Pancreas (tissue), 10 donors: ENCODE measurements at regions not wholly inside any gene's neighbourhood (a gene's known extent, or its start where the extent isn't known, plus 50 kb on each side); places are given as distances from the start of the nearest gene placed in this dataset.
"Not testable (repeated sequence)": the region's sequence is repeated elsewhere in the genome, so short reads cannot be mapped to it uniquely, and the experiment has no call there.

Source experiments
- ATAC-seq, 4 donors: fragments of 200-7000 bp; cut with Tn5 transposase; one replicate each; pipeline versions ENCODE4 v1.8.0 to v1.9.1; 2020; ENCODE audit warnings: mild to moderate bottlenecking in 4 of 4, moderate library complexity in 4 of 4
- DNase-seq, 6 donors: peaks; one replicate each; pipeline ENCODE4 v3.0.0-alpha.2; 2020
- FAIRE-seq: peaks from 2 replicates; lab custom pipeline; 2012; peaks lifted over from hg19 to GRCh38; lab: Jason Lieb, UNC
- H3K27ac ChIP-seq, 4 donors: fragments of 200-600 bp; sonication (generic); 1 replicate in 3 of 4; 2 replicates in 1 of 4; pipeline versions ENCODE4 v1.5.0 to v1.8.0; 2020
- H3K27me3 ChIP-seq, 4 donors: fragments of 200-600 bp; one replicate each; pipeline ENCODE4 v1.8.0; 2021
- H3K36me3 ChIP-seq, 3 donors: fragments of 200-600 bp; sonication (generic) in 1 of 3; one replicate each; pipeline versions ENCODE4 v1.5.0 to v1.8.0; 2020 to 2021
- H3K4me1 ChIP-seq, 3 donors: fragments of 200-600 bp; one replicate each; pipeline ENCODE4 v1.8.0; 2021
- H3K4me3 ChIP-seq, 4 donors: fragments of 200-600 bp; sonication (generic) in 2 of 4; one replicate each; pipeline versions ENCODE4 v1.5.0 to v1.8.0; 2020 to 2021
- H3K9me3 ChIP-seq, 4 donors: fragments of 200-600 bp; one replicate each; pipeline ENCODE4 v1.8.0; 2021
- WGBS, 2 donors: extraction: QIAGEN DNeasy Blood & Tissue Kit; methylation state at CpG; one replicate each; pipeline ENCODE4 v1.1.7; 2013; 5-methylcytosine and 5-hydroxymethylcytosine counted together
- intact Hi-C, 3 donors: fragments of 100-400 bp; cut with DNase I; formaldehyde crosslinking; loops; one replicate each; pipeline versions ENCODE4 v1.11.1 to v1.14.2; 2022
- TF ChIP-seq, protein P1 (sequence below), 4 donors: fragments of 200-600 bp; sonication (generic) in 3 of 4; IDR thresholded peaks; one replicate each; pipeline versions ENCODE4 v1.5.0 to v1.8.0; 2021; ENCODE audit warnings: antibody characterized with exemption in 4 of 4
- donor health status: healthy with polysubstance abuse.
- donor health status: DM: no; HTN: no; CAD: no; lungs with moderate emphysema.
- donor health status: DM: no; HTN: no; CAD: no.
- donor health status: control.
- donor health status: control.
- donor health status: Bipolar disorder and iron deficiency.
- donor health status: DM: yes; HTN: yes; CAD: no.
- donor health status: DM: no; HTN: no; CAD: no.
- donor health status: DM: no; HTN: no; CAD: no.
- donor health status: DM: yes; HTN: yes; CAD: no.

DNA sequence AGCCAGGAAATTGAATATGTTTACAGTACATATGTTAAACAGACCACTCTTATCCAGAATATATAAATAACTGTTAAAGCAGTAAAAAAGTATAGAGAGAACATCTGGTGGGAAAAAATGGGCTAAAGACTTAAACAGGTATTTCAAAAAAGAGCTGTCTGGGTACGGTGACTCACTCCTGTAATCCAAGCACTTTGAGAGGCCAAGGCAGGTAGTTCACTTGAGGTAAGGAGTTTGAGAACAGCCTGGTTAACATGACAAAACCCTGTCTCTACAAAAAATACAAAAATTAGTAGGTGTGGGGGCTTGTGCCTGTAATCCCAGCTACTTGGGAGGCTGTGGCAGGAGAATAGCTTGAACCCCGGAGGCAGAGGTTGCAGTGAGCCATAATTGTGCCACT is 171.4 kb upstream of the FSIP2 start:
- Histone ChIP-seq H3K4me3 (no peak overlapping the region), H3K36me3 (no peaks in the 10 kb centered on the region), H3K9me3 (peaks cover 0 to 3% (median 0%) of the 10 kb centered on the region in 4 donors), H3K27me3 (no peaks in the 10 kb centered on the region), H3K4me1 (no peaks in the 10 kb centered on the region), H3K27ac (no peak overlapping the region)
- intact Hi-C loops, result no loop called here
- TF ChIP-seq, protein P1, sequence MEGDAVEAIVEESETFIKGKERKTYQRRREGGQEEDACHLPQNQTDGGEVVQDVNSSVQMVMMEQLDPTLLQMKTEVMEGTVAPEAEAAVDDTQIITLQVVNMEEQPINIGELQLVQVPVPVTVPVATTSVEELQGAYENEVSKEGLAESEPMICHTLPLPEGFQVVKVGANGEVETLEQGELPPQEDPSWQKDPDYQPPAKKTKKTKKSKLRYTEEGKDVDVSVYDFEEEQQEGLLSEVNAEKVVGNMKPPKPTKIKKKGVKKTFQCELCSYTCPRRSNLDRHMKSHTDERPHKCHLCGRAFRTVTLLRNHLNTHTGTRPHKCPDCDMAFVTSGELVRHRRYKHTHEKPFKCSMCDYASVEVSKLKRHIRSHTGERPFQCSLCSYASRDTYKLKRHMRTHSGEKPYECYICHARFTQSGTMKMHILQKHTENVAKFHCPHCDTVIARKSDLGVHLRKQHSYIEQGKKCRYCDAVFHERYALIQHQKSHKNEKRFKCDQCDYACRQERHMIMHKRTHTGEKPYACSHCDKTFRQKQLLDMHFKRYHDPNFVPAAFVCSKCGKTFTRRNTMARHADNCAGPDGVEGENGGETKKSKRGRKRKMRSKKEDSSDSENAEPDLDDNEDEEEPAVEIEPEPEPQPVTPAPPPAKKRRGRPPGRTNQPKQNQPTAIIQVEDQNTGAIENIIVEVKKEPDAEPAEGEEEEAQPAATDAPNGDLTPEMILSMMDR (IDR thresholded peaks at IDR 0.05), result no peak
- no peak for ATAC-seq
- WGBS, 2 donors, result 76 to 82% methylated on average over 2 of the region's 2 CpGs
- FAIRE-seq, result no peak
- no peak for DNase-seq

DNA sequence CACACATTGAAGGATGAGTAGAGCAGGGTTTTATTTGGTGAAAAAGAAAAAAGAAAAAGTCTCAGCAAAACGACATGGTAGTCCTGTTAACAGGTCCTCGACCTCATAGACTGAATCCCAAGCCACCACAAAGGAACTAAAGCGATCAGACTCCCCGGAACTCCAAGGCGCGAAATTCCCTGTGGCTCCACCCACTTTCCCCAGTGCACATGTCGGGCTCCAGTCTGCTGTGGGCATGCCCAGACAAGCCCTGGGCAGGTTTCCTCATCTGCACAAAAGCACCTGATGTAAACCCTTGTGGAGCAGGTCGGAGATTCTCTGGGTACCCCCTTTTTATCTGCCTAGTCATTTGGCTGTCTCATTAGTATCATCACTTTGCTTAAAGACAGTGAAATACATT is 170.7 kb upstream of the FSIP2 start:
- no peak for FAIRE-seq
- no peak for DNase-seq
- H3K9me3 ChIP-seq, result peaks cover 0 to 3% (median 0%) of the 10 kb centered on the region in 4 donors
- intact Hi-C loops, result no loop called here
- no peaks in the 10 kb centered on the region for H3K27me3 ChIP-seq
- H3K4me1 ChIP-seq, result no peaks in the 10 kb centered on the region
- whole genome bisulfite sequencing, 2 donors, result 79 to 91% methylated on average over 8 of the region's 8 CpGs
- TF ChIP-seq, protein P1 (IDR thresholded peaks at IDR 0.05), result no peak
- no peak overlapping the region for H3K27ac ChIP-seq
- ATAC-seq, result no peak
- no peaks in the 10 kb centered on the region for H3K36me3 ChIP-seq
- no peak overlapping the region for H3K4me3 ChIP-seq

DNA sequence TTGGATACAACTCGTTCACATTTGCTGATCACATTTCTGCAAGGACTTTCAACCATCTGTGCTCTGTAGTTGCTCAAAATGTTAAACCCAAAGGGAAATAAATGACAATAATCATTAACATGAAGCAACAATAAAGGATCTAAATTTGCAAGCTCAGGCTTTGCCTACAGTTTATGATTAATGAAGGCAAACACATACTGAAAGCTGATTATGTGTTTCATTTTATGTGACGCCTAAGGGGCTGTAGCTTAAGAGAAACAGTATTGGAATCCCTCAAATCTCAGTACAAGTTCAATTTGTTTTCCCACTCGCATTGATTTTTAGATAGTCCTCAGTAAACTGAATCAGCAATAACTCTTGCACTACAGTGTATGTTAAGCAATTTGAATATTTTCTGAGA is 160.3 kb upstream of the FSIP2 start:
- intact Hi-C loops, result no loop called here
- no peak for DNase-seq
- WGBS, 2 donors, result 18 to 37% methylated on average over 3 of the region's 3 CpGs
- TF ChIP-seq, protein P1 (IDR thresholded peaks at IDR 0.05), result no peak
- no peaks in the 10 kb centered on the region for H3K27me3 ChIP-seq
- no peak for ATAC-seq
- H3K9me3 ChIP-seq, result no peaks in the 10 kb centered on the region
- H3K4me1 ChIP-seq, result peaks cover 0 to 9% (median 0%) of the 10 kb centered on the region in 3 donors
- FAIRE-seq, result no peak
- H3K27ac ChIP-seq, result no peak overlapping the region
- H3K4me3 ChIP-seq, result no peak overlapping the region
- no peaks in the 10 kb centered on the region for H3K36me3 ChIP-seq

DNA sequence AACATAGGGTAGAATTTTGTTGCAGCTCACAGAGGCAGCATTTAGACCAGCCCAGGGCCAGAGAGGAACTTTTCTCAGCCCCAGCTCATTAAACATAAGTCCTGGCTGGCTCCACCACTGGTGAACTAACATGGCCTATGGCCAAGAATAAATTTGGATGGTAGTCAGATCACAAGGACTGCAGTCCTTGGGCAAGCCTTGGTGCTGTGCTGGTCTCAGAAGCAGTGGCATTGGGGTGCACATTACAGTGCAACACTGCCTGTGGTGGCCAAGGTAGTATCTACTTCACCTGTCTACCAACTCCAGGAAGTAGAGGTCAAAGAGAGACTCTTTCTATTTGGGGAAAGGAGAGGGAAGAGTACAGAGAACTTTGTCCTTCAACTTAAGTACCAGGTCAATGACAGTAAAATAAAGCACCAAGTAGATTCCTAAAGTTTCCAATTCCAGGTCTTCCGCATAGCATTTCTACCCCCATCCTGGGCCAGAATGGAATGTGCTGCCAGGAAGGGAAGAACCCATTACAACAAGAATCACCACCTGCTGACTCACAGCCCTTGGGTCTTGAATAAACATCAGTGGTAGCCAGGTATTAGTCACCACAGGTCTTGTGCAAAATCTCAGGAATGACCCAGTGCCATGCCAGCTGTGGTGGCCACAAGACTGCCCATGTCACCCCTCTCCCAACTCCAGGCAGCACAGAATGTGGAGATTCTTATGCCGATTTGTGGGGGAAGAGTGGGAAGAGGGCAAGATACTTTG is 155.4 kb upstream of the FSIP2 start:
- peak in 1 of 4 donors; percentile 39 for ATAC-seq

DNA sequence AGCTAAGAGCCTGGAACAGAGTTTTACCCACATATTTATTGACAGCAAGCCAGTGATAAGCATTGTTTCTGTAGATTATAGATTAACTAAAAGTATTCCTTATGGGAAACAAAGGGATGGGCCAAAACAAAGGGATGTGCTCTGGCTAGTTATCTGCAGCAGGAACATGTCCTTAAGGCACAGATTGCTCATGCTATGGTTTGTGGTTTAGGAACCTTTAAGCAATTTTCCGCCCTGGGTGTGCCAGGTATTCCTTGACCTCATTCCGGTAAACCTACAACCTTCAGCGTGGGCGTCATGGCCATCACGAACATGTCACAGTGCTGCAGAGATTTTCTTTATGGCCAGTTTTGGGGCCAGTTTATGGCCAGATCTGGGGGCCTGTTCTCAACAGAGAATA is 153.4 kb upstream of the FSIP2 start:
- DNase-seq, result not testable (repeated sequence)

More for the DNA sequence above, 155.4 kb upstream of the FSIP2 start:
- Histone ChIP-seq H3K27me3 (no peaks in the 10 kb centered on the region), H3K9me3 (no peaks in the 10 kb centered on the region), H3K36me3 (no peaks in the 10 kb centered on the region), H3K4me1 (peaks cover 0 to 9% (median 0%) of the 10 kb centered on the region in 3 donors), H3K27ac (no peak overlapping the region), H3K4me3 (no peak overlapping the region)
- TF ChIP-seq, protein P1 (IDR thresholded peaks at IDR 0.05), result no peak
- no peak for DNase-seq
- intact Hi-C loops, result no loop called here
- WGBS, 2 donors, result 89 to 97% methylated on average over 2 of the region's 2 CpGs
- FAIRE-seq, result no peak

DNA sequence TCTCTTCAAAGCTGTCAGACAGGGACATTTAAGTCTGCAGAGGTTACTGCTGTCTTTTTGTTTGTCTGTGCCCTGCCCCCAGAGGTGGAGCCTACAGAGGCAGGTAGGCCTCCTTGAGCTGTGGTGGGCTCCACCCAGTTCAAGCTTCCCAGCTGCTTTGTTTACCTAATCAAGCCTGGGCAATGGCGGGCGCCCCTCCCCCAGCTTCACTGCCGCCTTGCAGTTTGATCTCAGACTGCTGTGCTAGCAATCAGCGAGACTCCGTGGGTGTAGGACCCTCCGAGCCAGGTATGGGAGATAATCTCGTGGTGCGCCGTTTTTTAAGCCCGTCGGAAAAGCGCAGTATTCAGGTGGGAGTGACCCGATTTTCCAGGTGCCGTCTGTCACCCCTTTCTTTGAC is 147.3 kb upstream of the FSIP2 start:
- H3K27me3 ChIP-seq, intact Hi-C loops, DNase-seq, H3K4me3 ChIP-seq, H3K36me3 ChIP-seq, H3K4me1 ChIP-seq, FAIRE-seq, ATAC-seq, H3K9me3 ChIP-seq, H3K27ac ChIP-seq: not testable (repeated sequence)
- WGBS, 2 donors, result 78 to 88% methylated on average over 12 to 14 of the region's 14 CpGs

More for the DNA sequence above, 153.4 kb upstream of the FSIP2 start:
- H3K4me1 ChIP-seq, H3K27me3 ChIP-seq, H3K4me3 ChIP-seq, ATAC-seq, H3K27ac ChIP-seq, H3K36me3 ChIP-seq, intact Hi-C loops, H3K9me3 ChIP-seq, FAIRE-seq: not testable (repeated sequence)
- 68 to 91% methylated on average over 5 of the region's 5 CpGs for WGBS, 2 donors
